ENCODE measurements at regions not wholly inside any gene's neighbourhood (a gene's known extent, or its start where the extent isn't known, plus 50 kb on each side); places are given as distances from the start of the nearest gene placed in this dataset.
A peak's percentile ranks its signal among the peaks of the same experiment; 100 is the strongest.

DNA sequence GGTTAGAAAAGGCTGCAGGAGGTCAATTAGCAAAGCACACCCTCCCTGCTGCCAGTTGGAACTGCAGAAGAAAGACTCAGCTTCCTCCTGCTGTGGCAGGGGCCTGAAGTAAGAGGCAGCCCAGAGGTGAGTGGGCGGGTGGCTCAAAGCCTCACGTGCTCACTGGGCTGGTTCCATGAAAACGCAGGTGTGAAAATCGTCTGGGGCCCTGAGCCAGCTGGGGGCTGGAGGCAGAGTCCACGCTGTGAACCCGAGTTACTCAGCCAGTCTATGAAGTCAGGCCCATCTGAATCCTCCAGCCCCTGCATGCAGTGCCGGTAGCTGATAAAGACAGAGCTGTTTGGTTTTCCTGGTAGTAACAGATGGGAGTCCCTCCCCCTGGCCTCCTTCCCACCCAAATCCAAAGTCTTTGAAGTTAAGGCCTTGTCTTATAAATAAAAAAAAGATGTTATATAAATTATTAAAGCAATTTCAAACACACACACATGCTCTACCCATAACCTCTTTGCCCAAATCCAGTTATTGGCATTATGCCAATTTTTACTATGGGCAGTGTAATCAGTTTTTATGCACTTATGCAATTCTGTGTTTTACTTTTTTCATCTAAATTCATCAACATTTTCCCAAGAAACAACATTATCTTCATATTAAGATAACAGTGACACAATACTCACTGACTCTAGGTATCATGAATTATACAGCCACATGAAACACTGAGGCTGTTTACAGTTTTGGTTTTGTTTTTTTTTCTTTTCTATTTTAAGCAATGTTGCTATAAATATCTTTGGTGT lies 57.9 kb upstream of the PNMA1 start:
- H3K9me2 ChIP-seq (replicated peaks; ENCODE audit: insufficient read depth, low read length), result no peaks in the 10 kb centered on the region
- no peaks in the 10 kb centered on the region for H3K27me3 ChIP-seq (ENCODE audit: low read length)
- no peak overlapping the region for H2AFZ ChIP-seq (ENCODE audit: low read depth, low read length, severe bottlenecking)
- peaks cover 28% of the 10 kb centered on the region for H3F3A ChIP-seq (ENCODE audit: insufficient read depth)
- peaks cover 49% of the 10 kb centered on the region for H3K79me2 ChIP-seq (ENCODE audit: insufficient read depth, low read length)
- H3K27ac ChIP-seq (ENCODE audit: low read depth, low read length), result peak overlapping the region; percentile 99
- no peak for TF ChIP-seq EZH2phosphoT487 (conservative IDR thresholded peaks at IDR 0.05; ENCODE audit: low read length)
- TF ChIP-seq, protein P1, sequence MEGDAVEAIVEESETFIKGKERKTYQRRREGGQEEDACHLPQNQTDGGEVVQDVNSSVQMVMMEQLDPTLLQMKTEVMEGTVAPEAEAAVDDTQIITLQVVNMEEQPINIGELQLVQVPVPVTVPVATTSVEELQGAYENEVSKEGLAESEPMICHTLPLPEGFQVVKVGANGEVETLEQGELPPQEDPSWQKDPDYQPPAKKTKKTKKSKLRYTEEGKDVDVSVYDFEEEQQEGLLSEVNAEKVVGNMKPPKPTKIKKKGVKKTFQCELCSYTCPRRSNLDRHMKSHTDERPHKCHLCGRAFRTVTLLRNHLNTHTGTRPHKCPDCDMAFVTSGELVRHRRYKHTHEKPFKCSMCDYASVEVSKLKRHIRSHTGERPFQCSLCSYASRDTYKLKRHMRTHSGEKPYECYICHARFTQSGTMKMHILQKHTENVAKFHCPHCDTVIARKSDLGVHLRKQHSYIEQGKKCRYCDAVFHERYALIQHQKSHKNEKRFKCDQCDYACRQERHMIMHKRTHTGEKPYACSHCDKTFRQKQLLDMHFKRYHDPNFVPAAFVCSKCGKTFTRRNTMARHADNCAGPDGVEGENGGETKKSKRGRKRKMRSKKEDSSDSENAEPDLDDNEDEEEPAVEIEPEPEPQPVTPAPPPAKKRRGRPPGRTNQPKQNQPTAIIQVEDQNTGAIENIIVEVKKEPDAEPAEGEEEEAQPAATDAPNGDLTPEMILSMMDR (IDR thresholded peaks at IDR 0.05; ENCODE audit: insufficient read depth, low read length, poor library complexity, severe bottlenecking), result no peak
- H3K4me2 ChIP-seq (ENCODE audit: low read depth, low read length, poor library complexity, severe bottlenecking), result peak overlapping the region; percentile 74
- H3K9me3 ChIP-seq (ENCODE audit: insufficient read depth, low read length), result no peaks in the 10 kb centered on the region
- peak overlapping the region; percentile 63; the same call in 1 of the 2 replicates for H3K9ac ChIP-seq (ENCODE audit: low read length)
- no peak overlapping the region for H3K4me3 ChIP-seq (ENCODE audit: insufficient read depth, low read length, poor library complexity, severe bottlenecking)
- H4K20me1 ChIP-seq (ENCODE audit: low read depth, low read length), result no peaks in the 10 kb centered on the region
- H3K36me3 ChIP-seq (ENCODE audit: low read length), result no peaks in the 10 kb centered on the region

DNA sequence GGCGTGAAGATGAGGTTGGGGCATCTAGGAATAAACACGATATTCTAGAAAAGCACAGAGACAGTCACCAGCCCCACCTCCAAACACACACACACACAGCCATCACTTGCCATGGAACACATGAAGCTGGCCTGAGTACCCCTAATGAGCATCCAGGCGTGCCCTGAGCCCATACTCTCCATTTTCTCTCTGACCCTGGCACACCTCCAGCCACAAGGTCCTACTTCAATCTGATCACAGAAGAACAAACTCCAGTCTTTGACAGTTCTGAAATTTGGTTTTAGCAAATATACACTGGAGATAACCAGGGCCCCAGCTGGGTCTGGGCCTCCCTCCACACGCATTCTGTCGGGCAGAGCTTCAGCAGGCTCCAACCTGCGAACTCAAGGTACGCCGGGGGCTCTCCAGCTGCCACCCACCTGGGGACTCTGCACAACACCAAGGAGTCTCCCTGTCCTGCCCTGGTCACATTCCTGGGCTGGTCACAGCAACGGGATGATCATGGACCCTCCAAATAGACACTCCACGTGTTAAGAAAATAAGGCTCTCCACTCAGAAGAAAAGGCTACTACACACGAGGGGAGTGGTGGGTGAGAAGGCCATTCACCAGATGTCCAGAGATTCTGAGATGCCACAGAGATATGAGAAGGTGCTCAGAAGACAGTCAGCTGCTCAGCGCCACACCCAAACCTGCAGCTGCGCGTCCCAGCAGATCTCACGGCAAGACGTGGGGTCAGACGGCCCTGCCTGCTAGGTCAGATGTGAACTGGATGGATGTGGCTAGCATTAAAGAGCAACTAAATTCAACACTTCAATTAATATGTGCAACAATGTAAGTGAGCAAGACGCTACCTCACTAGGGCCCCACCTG lies 57.0 kb upstream of the PNMA1 start:
- Histone ChIP-seq H3K9me3 (ENCODE audit: insufficient read depth, low read length) (no peaks in the 10 kb centered on the region), H3K9ac (ENCODE audit: low read length) (peak overlapping the region; percentile 63), H3K4me2 (ENCODE audit: low read depth, low read length, poor library complexity, severe bottlenecking) (peak overlapping the region; percentile 74), H3F3A (ENCODE audit: insufficient read depth) (peaks cover 28% of the 10 kb centered on the region), H3K9me2 (replicated peaks; ENCODE audit: insufficient read depth, low read length) (no peaks in the 10 kb centered on the region), H3K27ac (ENCODE audit: low read depth, low read length) (peak overlapping the region; percentile 99), H3K79me2 (ENCODE audit: insufficient read depth, low read length) (peaks cover 44% of the 10 kb centered on the region), H3K4me3 (ENCODE audit: insufficient read depth, low read length, poor library complexity, severe bottlenecking) (peak overlapping the region; percentile 38), H3K36me3 (ENCODE audit: low read length) (no peaks in the 10 kb centered on the region), H3K27me3 (ENCODE audit: low read length) (no peaks in the 10 kb centered on the region), H4K20me1 (ENCODE audit: low read depth, low read length) (no peaks in the 10 kb centered on the region), H2AFZ (ENCODE audit: low read depth, low read length, severe bottlenecking) (no peak overlapping the region)
- TF ChIP-seq, protein P1 (IDR thresholded peaks at IDR 0.05; ENCODE audit: insufficient read depth, low read length, poor library complexity, severe bottlenecking), result no peak
- TF ChIP-seq EZH2phosphoT487 (conservative IDR thresholded peaks at IDR 0.05; ENCODE audit: low read length), result no peak

DNA sequence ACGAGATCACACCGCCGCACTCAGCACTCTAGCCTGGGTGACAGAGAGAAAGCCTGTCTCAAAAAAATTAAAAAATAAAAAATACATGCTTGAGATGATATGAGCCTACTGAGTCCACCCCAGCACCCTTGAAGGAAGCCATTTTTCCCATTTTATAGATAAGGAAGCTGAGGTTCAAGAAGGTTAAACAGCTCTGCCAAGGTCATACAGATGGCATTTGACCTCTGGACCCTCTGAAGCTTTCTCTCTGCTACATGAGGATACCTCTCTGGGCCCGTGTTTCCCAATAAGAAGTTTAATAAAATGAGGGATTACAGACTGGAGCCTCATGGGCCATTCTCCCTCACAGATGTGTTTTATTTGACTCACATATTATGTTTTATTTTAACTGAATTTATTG lies 53.9 kb upstream of the PNMA1 start:
- H3F3A ChIP-seq (ENCODE audit: insufficient read depth), result peaks cover 42% of the 10 kb centered on the region
- H3K4me2 ChIP-seq (ENCODE audit: low read depth, low read length, poor library complexity, severe bottlenecking), result no peak overlapping the region
- H3K27ac ChIP-seq (ENCODE audit: low read depth, low read length), result no peak overlapping the region
- TF ChIP-seq, protein P1 (IDR thresholded peaks at IDR 0.05; ENCODE audit: insufficient read depth, low read length, poor library complexity, severe bottlenecking), result no peak
- no peak for TF ChIP-seq EZH2phosphoT487 (conservative IDR thresholded peaks at IDR 0.05; ENCODE audit: low read length)
- H4K20me1 ChIP-seq (ENCODE audit: low read depth, low read length), result no peaks in the 10 kb centered on the region
- no peak overlapping the region for H3K9ac ChIP-seq (ENCODE audit: low read length)
- no peak overlapping the region for H2AFZ ChIP-seq (ENCODE audit: low read depth, low read length, severe bottlenecking)
- no peaks in the 10 kb centered on the region for H3K9me2 ChIP-seq (replicated peaks; ENCODE audit: insufficient read depth, low read length)
- H3K36me3 ChIP-seq (ENCODE audit: low read length), result no peaks in the 10 kb centered on the region
- no peaks in the 10 kb centered on the region for H3K9me3 ChIP-seq (ENCODE audit: insufficient read depth, low read length)
- H3K79me2 ChIP-seq (ENCODE audit: insufficient read depth, low read length), result peaks cover 20% of the 10 kb centered on the region
- no peaks in the 10 kb centered on the region for H3K27me3 ChIP-seq (ENCODE audit: low read length)
- H3K4me3 ChIP-seq (ENCODE audit: insufficient read depth, low read length, poor library complexity, severe bottlenecking), result no peak overlapping the region

Measured in SU-DHL-6 (cell line).